Left lung (tissue), 4 donors: ENCODE measurements at regions not wholly inside any gene's neighbourhood (a gene's known extent, or its start where the extent isn't known, plus 50 kb on each side); places are given as distances from the start of the nearest gene placed in this dataset.

Source experiments
- ATAC-seq: fragments of 200-7000 bp; cut with Tn5 transposase; one replicate; pipeline ENCODE4 v1.9.1; 2020; ENCODE audit warnings: moderate library complexity
- DNase-seq, 4 donors: peaks; one replicate each; pipeline ENCODE4 v3.0.0-alpha.2; 2013 to 2020
- H3K27ac ChIP-seq, 2 donors: fragments of 200-600 bp; sonication (generic) in 1 of 2; one replicate each; pipeline versions ENCODE4 v1.5.0 to v1.8.0; 2020 to 2021
- H3K27me3 ChIP-seq, 2 donors: fragments of 200-600 bp; sonication (generic) in 1 of 2; one replicate each; pipeline versions ENCODE4 v1.5.0 to v1.8.0; 2020 to 2021
- H3K36me3 ChIP-seq, 2 donors: fragments of 200-600 bp; sonication (generic) in 1 of 2; one replicate each; pipeline versions ENCODE4 v1.5.0 to v1.8.0; 2020 to 2021
- H3K4me1 ChIP-seq, 2 donors: fragments of 200-600 bp; one replicate each; pipeline ENCODE4 v1.8.0; 2021
- H3K4me3 ChIP-seq, 2 donors: fragments of 200-600 bp; sonication (generic) in 1 of 2; one replicate each; pipeline versions ENCODE4 v1.5.0 to v1.8.0; 2020 to 2021; ENCODE audit warnings: mild to moderate bottlenecking in 1 of 2
- H3K9me3 ChIP-seq, 2 donors: fragments of 200-600 bp; sonication (generic) in 1 of 2; one replicate each; pipeline versions ENCODE4 v1.5.0 to v1.8.0; 2020 to 2021
- CTCF ChIP-seq, 2 donors: fragments of 200-600 bp; sonication (generic) in 1 of 2; IDR thresholded peaks; one replicate each; pipeline versions ENCODE4 v1.5.0 to v1.8.0; 2021; ENCODE audit warnings: antibody characterized with exemption in 2 of 2
- intact Hi-C, 2 donors: fragments of 100-400 bp; cut with DNase I; formaldehyde crosslinking; loops; one replicate each; pipeline versions ENCODE4 v1.11.2 to v1.14.2; 2022
- donor health status: DM: no; HTN: yes; CAD: no.
- donor health status: DM: no; HTN: no; CAD: no.

- Histone ChIP-seq H3K4me3 (no peak overlapping the region), H3K27me3 (no peaks in the 10 kb centered on the region), H3K36me3 (no peaks in the 10 kb centered on the region), H3K27ac (no peak overlapping the region), H3K9me3 (peaks cover 0 to 5% of the 10 kb centered on the region in 2 donors), H3K4me1 (no peaks in the 10 kb centered on the region)
- DNase-seq (no peak), ATAC-seq (no peak)
- TF ChIP-seq CTCF (IDR thresholded peaks at IDR 0.05), result no peak
- intact Hi-C loops, result no loop called here
These were observed 174.9 kb downstream of the SOX11 start for GRCh38 chr2:5867056-5867455.

GRCh38 chr2:5868931-5869330 is 176.7 kb downstream of the SOX11 start:
- no peak overlapping the region for H3K4me3 ChIP-seq
- H3K9me3 ChIP-seq, result peaks cover 0 to 16% of the 10 kb centered on the region in 2 donors
- DNase-seq (no peak), ATAC-seq (no peak)
- H3K27ac ChIP-seq, result no peak overlapping the region
- intact Hi-C loops, result no loop called here
- no peaks in the 10 kb centered on the region for H3K36me3 ChIP-seq
- TF ChIP-seq CTCF (IDR thresholded peaks at IDR 0.05), result no peak
- H3K27me3 ChIP-seq, result no peaks in the 10 kb centered on the region
- H3K4me1 ChIP-seq, result no peaks in the 10 kb centered on the region

GRCh38 chr2:5869936-5870335 is 177.8 kb downstream of the SOX11 start:
- DNase-seq (no peak), ATAC-seq (no peak)
- Histone ChIP-seq H3K27me3 (no peaks in the 10 kb centered on the region), H3K4me3 (no peak overlapping the region), H3K9me3 (peaks cover 0 to 16% of the 10 kb centered on the region in 2 donors), H3K27ac (no peak overlapping the region), H3K36me3 (no peaks in the 10 kb centered on the region), H3K4me1 (no peaks in the 10 kb centered on the region)
- TF ChIP-seq CTCF (IDR thresholded peaks at IDR 0.05), result no peak
- intact Hi-C loops, result no loop called here

- H3K36me3 ChIP-seq, result no peaks in the 10 kb centered on the region
- H3K27me3 ChIP-seq, result no peaks in the 10 kb centered on the region
- no peak for TF ChIP-seq CTCF (IDR thresholded peaks at IDR 0.05)
- no peak for ATAC-seq
- H3K4me3 ChIP-seq, result no peak overlapping the region
- H3K9me3 ChIP-seq, result peaks cover 0 to 10% of the 10 kb centered on the region in 2 donors
- no peak for DNase-seq
- H3K27ac ChIP-seq, result no peak overlapping the region
- H3K4me1 ChIP-seq, result no peaks in the 10 kb centered on the region
- intact Hi-C loops, result no loop called here
These were observed 185.2 kb downstream of the SOX11 start for GRCh38 chr2:5877360-5877759.

- peak in 2 of 4 donors; percentile 72 to 76 for DNase-seq
- no peak for ATAC-seq
- intact Hi-C loops, result no loop called here
These were observed 193.4 kb downstream of the SOX11 start for GRCh38 chr2:5885451-5886173.

More at GRCh38 chr2:5885451-5886173, 193.4 kb downstream of the SOX11 start:
- no peak overlapping the region for H3K4me3 ChIP-seq
- no peaks in the 10 kb centered on the region for H3K36me3 ChIP-seq
- H3K27ac ChIP-seq, result no peak overlapping the region
- no peaks in the 10 kb centered on the region for H3K4me1 ChIP-seq
- H3K27me3 ChIP-seq, result no peaks in the 10 kb centered on the region
- H3K9me3 ChIP-seq, result no peaks in the 10 kb centered on the region
- no peak for TF ChIP-seq CTCF (IDR thresholded peaks at IDR 0.05)
